ENCODE measurements at regions not wholly inside any gene's neighbourhood (a gene's known extent, or its start where the extent isn't known, plus 50 kb on each side); places are given as distances from the start of the nearest gene placed in this dataset.

DNA sequence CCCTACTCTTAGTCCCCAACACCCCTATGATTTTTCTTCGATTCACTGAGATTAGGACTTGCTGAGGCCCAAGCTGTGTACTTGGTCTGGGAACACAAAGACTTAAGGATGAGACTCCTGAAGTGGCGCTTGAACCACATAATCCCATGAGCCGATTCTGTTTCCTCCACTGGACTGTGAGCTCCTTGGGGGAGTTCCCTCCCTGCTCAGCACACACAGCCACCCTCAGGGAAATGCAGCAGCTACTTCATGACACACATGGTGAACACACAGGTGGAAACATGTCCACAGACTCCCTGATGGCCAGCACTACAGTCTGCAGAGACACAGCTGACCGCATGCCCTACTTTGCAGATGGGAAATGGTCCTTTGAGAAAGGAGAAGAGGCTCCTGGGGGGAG lies 101.1 kb downstream of the C5orf15 start:
- H3K4me2 ChIP-seq (ENCODE audit: insufficient read depth, low read length): no peak overlapping the region
- no peak for DNase-seq (ENCODE audit: insufficient read length, low spot score, missing footprints)
- H3K4me3 ChIP-seq (ENCODE audit: insufficient read depth, low read length): no peak overlapping the region
- H3K9me3 ChIP-seq (ENCODE audit: low read depth, low read length): no peaks in the 10 kb centered on the region
- no peaks in the 10 kb centered on the region for H4K20me1 ChIP-seq (ENCODE audit: insufficient read depth, low read length)
- H3K36me3 ChIP-seq (ENCODE audit: insufficient read depth, low read length): no peaks in the 10 kb centered on the region
- H3K27ac ChIP-seq (ENCODE audit: low read depth, low read length): no peak overlapping the region
- TF ChIP-seq, protein P1, sequence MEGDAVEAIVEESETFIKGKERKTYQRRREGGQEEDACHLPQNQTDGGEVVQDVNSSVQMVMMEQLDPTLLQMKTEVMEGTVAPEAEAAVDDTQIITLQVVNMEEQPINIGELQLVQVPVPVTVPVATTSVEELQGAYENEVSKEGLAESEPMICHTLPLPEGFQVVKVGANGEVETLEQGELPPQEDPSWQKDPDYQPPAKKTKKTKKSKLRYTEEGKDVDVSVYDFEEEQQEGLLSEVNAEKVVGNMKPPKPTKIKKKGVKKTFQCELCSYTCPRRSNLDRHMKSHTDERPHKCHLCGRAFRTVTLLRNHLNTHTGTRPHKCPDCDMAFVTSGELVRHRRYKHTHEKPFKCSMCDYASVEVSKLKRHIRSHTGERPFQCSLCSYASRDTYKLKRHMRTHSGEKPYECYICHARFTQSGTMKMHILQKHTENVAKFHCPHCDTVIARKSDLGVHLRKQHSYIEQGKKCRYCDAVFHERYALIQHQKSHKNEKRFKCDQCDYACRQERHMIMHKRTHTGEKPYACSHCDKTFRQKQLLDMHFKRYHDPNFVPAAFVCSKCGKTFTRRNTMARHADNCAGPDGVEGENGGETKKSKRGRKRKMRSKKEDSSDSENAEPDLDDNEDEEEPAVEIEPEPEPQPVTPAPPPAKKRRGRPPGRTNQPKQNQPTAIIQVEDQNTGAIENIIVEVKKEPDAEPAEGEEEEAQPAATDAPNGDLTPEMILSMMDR (IDR thresholded peaks at IDR 0.05; ENCODE audit: extremely low read depth, low read depth, low read length): no peak
- H2AFZ ChIP-seq (ENCODE audit: low read length): no peak overlapping the region
- H3K79me2 ChIP-seq (ENCODE audit: insufficient read depth, low read length): no peaks in the 10 kb centered on the region
- peaks cover 14% of the 10 kb centered on the region for H3K4me1 ChIP-seq (ENCODE audit: insufficient read depth, low read length)
- H3K27me3 ChIP-seq (ENCODE audit: insufficient read depth, low read length): peaks cover 4% of the 10 kb centered on the region

DNA sequence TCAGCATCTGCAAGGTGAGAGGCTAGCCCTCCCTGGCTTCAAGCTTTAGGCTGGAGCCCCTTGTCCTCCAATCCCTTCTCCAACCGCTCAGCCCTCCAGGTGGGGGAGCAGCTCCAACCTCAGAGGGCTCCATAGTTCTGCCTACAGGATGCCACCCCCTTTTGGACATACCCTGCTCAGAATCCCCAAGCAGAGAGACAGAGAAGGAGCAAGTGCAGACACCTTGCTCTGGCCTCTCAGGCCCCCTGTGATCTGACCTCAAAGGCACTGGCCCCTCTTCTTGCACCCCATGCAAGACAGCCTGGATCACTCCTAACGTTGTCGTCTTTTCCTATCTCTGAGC lies 101.6 kb downstream of the C5orf15 start:
- Histone ChIP-seq H2AFZ (ENCODE audit: low read length) (no peak overlapping the region), H3K27me3 (ENCODE audit: insufficient read depth, low read length) (peaks cover 4% of the 10 kb centered on the region), H4K20me1 (ENCODE audit: insufficient read depth, low read length) (no peaks in the 10 kb centered on the region), H3K4me3 (ENCODE audit: insufficient read depth, low read length) (no peak overlapping the region), H3K9me3 (ENCODE audit: low read depth, low read length) (no peaks in the 10 kb centered on the region), H3K27ac (ENCODE audit: low read depth, low read length) (no peak overlapping the region), H3K4me2 (ENCODE audit: insufficient read depth, low read length) (no peak overlapping the region), H3K79me2 (ENCODE audit: insufficient read depth, low read length) (no peaks in the 10 kb centered on the region), H3K36me3 (ENCODE audit: insufficient read depth, low read length) (no peaks in the 10 kb centered on the region), H3K4me1 (ENCODE audit: insufficient read depth, low read length) (peaks cover 14% of the 10 kb centered on the region)
- no peak for DNase-seq (ENCODE audit: insufficient read length, low spot score, missing footprints)
- TF ChIP-seq, protein P1 (IDR thresholded peaks at IDR 0.05; ENCODE audit: extremely low read depth, low read depth, low read length): no peak

DNA sequence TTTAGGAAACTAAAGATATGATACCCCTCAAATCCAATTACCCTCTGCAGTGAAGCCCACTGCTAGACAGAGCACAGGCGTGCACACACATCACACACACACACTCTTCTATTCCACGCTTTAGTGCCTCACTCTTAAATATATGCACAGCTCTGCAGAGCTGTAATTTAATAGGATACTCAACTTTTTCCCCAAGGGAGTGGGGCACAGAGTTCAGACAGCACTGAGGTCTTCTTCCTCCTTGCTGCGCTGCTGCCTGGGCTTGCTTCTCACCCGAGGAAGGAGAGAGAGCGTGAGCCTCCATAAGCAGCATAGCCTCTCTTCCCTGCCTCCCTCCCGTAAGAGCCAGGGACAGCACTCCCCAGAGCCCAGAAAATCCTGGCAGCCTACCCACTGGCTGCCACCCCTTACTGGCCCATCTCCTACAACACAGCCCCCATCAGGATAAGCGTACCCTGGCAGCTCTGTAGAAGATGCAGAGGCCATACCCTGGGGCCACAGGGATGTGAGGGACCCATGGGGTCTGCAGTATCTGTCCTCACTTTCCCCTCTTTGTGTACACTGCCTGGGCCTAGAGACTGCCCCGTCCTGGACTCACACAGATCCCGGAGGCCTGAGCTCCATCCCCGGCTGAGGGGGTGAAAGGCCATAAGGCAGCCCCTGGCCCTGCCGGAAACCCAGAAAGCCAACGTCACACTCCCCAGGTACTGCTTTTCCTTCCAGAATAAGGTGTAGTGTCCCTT lies 102.1 kb downstream of the C5orf15 start:
- no peaks in the 10 kb centered on the region for H3K9me3 ChIP-seq (ENCODE audit: low read depth, low read length)
- H4K20me1 ChIP-seq (ENCODE audit: insufficient read depth, low read length): no peaks in the 10 kb centered on the region
- H3K27me3 ChIP-seq (ENCODE audit: insufficient read depth, low read length): peaks cover 4% of the 10 kb centered on the region
- H3K4me3 ChIP-seq (ENCODE audit: insufficient read depth, low read length): no peak overlapping the region
- no peaks in the 10 kb centered on the region for H3K36me3 ChIP-seq (ENCODE audit: insufficient read depth, low read length)
- no peak overlapping the region for H3K4me2 ChIP-seq (ENCODE audit: insufficient read depth, low read length)
- no peak overlapping the region for H2AFZ ChIP-seq (ENCODE audit: low read length)
- TF ChIP-seq, protein P1 (IDR thresholded peaks at IDR 0.05; ENCODE audit: extremely low read depth, low read depth, low read length): no peak
- peaks cover 14% of the 10 kb centered on the region for H3K4me1 ChIP-seq (ENCODE audit: insufficient read depth, low read length)
- H3K79me2 ChIP-seq (ENCODE audit: insufficient read depth, low read length): no peaks in the 10 kb centered on the region
- no peak overlapping the region for H3K27ac ChIP-seq (ENCODE audit: low read depth, low read length)
- DNase-seq (ENCODE audit: insufficient read length, low spot score, missing footprints): no peak

DNA sequence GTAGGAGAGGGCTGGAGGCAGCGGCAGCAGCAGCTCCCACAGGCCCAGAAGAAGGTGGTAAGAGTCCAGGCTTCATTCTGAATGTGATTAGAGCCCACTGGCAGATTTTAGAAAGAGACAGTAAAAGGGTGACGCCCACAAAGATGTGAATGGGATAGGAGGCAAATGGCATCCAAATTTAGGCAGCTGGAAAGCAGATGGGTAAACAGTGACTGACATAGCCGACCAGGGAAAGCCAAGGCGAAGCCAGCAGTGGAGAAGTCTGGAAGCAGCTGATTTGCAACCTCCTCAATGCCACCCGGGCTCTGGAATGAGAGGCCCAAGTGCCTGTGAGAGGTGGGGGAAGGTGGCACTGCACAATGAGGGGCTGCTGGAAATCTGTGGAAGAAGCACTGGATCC lies 103.3 kb downstream of the C5orf15 start:
- Histone ChIP-seq H3K27ac (ENCODE audit: low read depth, low read length) (no peak overlapping the region), H3K4me1 (ENCODE audit: insufficient read depth, low read length) (peaks cover 4% of the 10 kb centered on the region), H3K79me2 (ENCODE audit: insufficient read depth, low read length) (no peaks in the 10 kb centered on the region), H3K4me3 (ENCODE audit: insufficient read depth, low read length) (no peak overlapping the region), H3K9me3 (ENCODE audit: low read depth, low read length) (no peaks in the 10 kb centered on the region), H2AFZ (ENCODE audit: low read length) (no peak overlapping the region), H3K4me2 (ENCODE audit: insufficient read depth, low read length) (no peak overlapping the region), H4K20me1 (ENCODE audit: insufficient read depth, low read length) (no peaks in the 10 kb centered on the region), H3K27me3 (ENCODE audit: insufficient read depth, low read length) (peaks cover 4% of the 10 kb centered on the region), H3K36me3 (ENCODE audit: insufficient read depth, low read length) (no peaks in the 10 kb centered on the region)
- TF ChIP-seq, protein P1 (IDR thresholded peaks at IDR 0.05; ENCODE audit: extremely low read depth, low read depth, low read length): no peak
- no peak for DNase-seq (ENCODE audit: insufficient read length, low spot score, missing footprints)
